HepG2 (cell line): ENCODE measurements at regions not wholly inside any gene's neighbourhood (a gene's known extent, or its start where the extent isn't known, plus 50 kb on each side); places are given as distances from the start of the nearest gene placed in this dataset.

ENCODE experiments used
- ATAC-seq: fragments of 200-7000 bp; cut with Tn5 transposase; 3 replicates; pipeline ENCODE4 v1.9.1; 2020; ENCODE audit warnings: mild to moderate bottlenecking, moderate library complexity
- BruUV-seq: library from RNA; stranded (reverse); fragments of 400-500 nt; replicated peaks from 2 replicates; lab custom pipeline; 2021; lab: Mats Ljungman, UMichigan
- CTCF ChIA-PET: fragments of 300-600 bp; formaldehyde crosslinking; extraction: SDS; loops from one replicate; lab custom pipeline; 2021; ENCODE audit warnings: low total read pairs, inconsistent platforms, low intra/inter-chr PET ratio; lab: Yijun Ruan, JAX
- POLR2A ChIA-PET: fragments of 350-600 bp; sonication (Branson Sonifier 250); formaldehyde crosslinking; loops from one replicate; lab custom pipeline; 2020; ENCODE audit warnings: antibody characterized with exemption, inconsistent platforms; lab: Yijun Ruan, JAX
- DNase-seq: peaks from one replicate; pipeline ENCODE4 v3.0.0-alpha.2; 2015; ENCODE audit warnings: low spot score
- FAIRE-seq: peaks from 3 replicates; lab custom pipeline; 2011; peaks lifted over from hg19 to GRCh38; lab: Jason Lieb, UNC
- H2AFZ ChIP-seq: one replicate; pipeline ENCODE4 v1.6.1; 2011; ENCODE audit warnings: low read length, inconsistent platforms
- H3K27ac ChIP-seq: fragments of 300-600 bp; 3 replicates; pipeline ENCODE4 v1.8.0; 2011; ENCODE audit warnings: mixed run types, mild to moderate bottlenecking, mixed read lengths, low read length, inconsistent platforms; ENCODE audit not compliant: insufficient read depth; ENCODE audit errors: extremely low read length
- H3K27me3 ChIP-seq, 2 experiments: fragments of 200-600 bp in 1 of 2; 2 replicates in 1 of 2; 3 replicates in 1 of 2; pipeline versions ENCODE4 v1.6.0 to v1.8.0; 2011; ENCODE audit warnings: low read length in 2 of 2, mild to moderate bottlenecking in 2 of 2, moderate library complexity in 2 of 2, inconsistent platforms in 1 of 2; ENCODE audit not compliant: insufficient read depth in 2 of 2, control insufficient read depth in 1 of 2
- H3K36me3 ChIP-seq, 2 experiments: fragments of 200-600 bp in 1 of 2; replicated peaks in 1 of 2; 2 replicates in 1 of 2; 3 replicates in 1 of 2; pipeline versions ENCODE4 v1.5.1 to v1.8.0; 2011; ENCODE audit warnings: low read length in 2 of 2, inconsistent platforms in 1 of 2; ENCODE audit not compliant: insufficient read depth in 2 of 2, control insufficient read depth in 1 of 2
- H3K4me1 ChIP-seq: 2 replicates; pipeline ENCODE4 v1.5.1; 2012; ENCODE audit warnings: low read length, inconsistent platforms; ENCODE audit not compliant: insufficient read depth
- H3K4me2 ChIP-seq: 2 replicates; pipeline ENCODE4 v1.6.0; 2011; ENCODE audit warnings: low read depth, low read length, inconsistent platforms
- H3K4me3 ChIP-seq, 3 experiments: fragments of 200-600 bp in 1 of 3; sonication (generic), shearing (Covaris generic) in 1 of 3; replicated peaks in 1 of 3; 2 replicates each; pipeline ENCODE4 v1.5.1; 2011 to 2016; ENCODE audit warnings: low read length in 3 of 3, inconsistent platforms in 2 of 3, low read depth in 2 of 3, mild to moderate bottlenecking in 2 of 3, control low read depth in 1 of 3, mixed read lengths in 1 of 3; ENCODE audit not compliant: insufficient read depth in 1 of 3
- H3K79me2 ChIP-seq: one replicate; pipeline ENCODE4 v1.6.1; 2011; ENCODE audit warnings: low read length, inconsistent platforms; ENCODE audit not compliant: insufficient read depth
- H3K9ac ChIP-seq: 2 replicates; pipeline ENCODE4 v1.6.0; 2011; ENCODE audit warnings: mild to moderate bottlenecking, low read depth, low read length, inconsistent platforms; ENCODE audit not compliant: insufficient read depth
- H3K9me3 ChIP-seq: 2 replicates; pipeline ENCODE4 v1.5.1; 2012; ENCODE audit warnings: mild to moderate bottlenecking, low read length
- H4K20me1 ChIP-seq: 2 replicates; pipeline ENCODE4 v1.6.0; 2011; ENCODE audit warnings: inconsistent platforms, mild to moderate bottlenecking, low read length, moderate library complexity; ENCODE audit not compliant: insufficient read depth
- FOSL2 ChIP-seq: sonication (generic); formaldehyde crosslinking; IDR thresholded peaks from 2 replicates; pipeline ENCODE4 v1.4.0; 2020; ENCODE audit warnings: missing genetic modification reagents
- GZF1 ChIP-seq: sonication (generic); formaldehyde crosslinking; IDR thresholded peaks from 2 replicates; pipeline ENCODE4 v1.5.1; 2020; ENCODE audit warnings: mild to moderate bottlenecking, missing genetic modification reagents
- HHEX ChIP-seq: IDR thresholded peaks from 2 replicates; pipeline ENCODE4 v1.6.1; 2016; ENCODE audit warnings: control low read depth
- SKI ChIP-seq: fragments of 450-650 bp; IDR thresholded peaks from one replicate; pipeline ENCODE4 v1.6.1; 2018; ENCODE audit warnings: mild to moderate bottlenecking; ENCODE audit not compliant: partially characterized antibody
- ZFP36L2 ChIP-seq: sonication (generic); formaldehyde crosslinking; IDR thresholded peaks from 2 replicates; pipeline ENCODE4 v1.4.0; 2020; ENCODE audit warnings: missing genetic modification reagents
- ZNF263 ChIP-seq: sonication (generic); formaldehyde crosslinking; IDR thresholded peaks from 2 replicates; pipeline ENCODE4 v1.4.0; 2020; ENCODE audit warnings: missing genetic modification reagents
- ZNF891 ChIP-seq: sonication (generic); formaldehyde crosslinking; IDR thresholded peaks from 2 replicates; pipeline ENCODE4 v1.5.0; 2020; ENCODE audit warnings: mild to moderate bottlenecking, missing genetic modification reagents
- WGBS: methylation state at CpG from one replicate; pipeline ENCODE4 v1.1.6; 2017; ENCODE audit warnings: low lambda C conversion rate; 5-methylcytosine and 5-hydroxymethylcytosine counted together
- in situ Hi-C: cut with HindIII; loops from 2 replicates; pipeline ENCODE4 v1.10.0; 2017; ENCODE audit warnings: low pct_unique_long_range_greater_than_20kb; ENCODE audit not compliant: extremely low pct_ligation_motif_present
- intact Hi-C: fragments of 100-400 bp; cut with micrococcal nuclease; formaldehyde crosslinking; loops from one replicate; pipeline ENCODE4 v1.10.0; 2022; ENCODE audit not compliant: unreplicated experiment
- TF ChIP-seq, protein P1 (sequence below): sonication (generic); formaldehyde crosslinking; IDR thresholded peaks from 2 replicates; pipeline ENCODE4 v1.4.0; 2020; ENCODE audit warnings: low read depth, missing genetic modification reagents
- TF ChIP-seq, protein P2 (sequence below): sonication (generic); formaldehyde crosslinking; IDR thresholded peaks from 2 replicates; pipeline ENCODE4 v1.5.1; 2020; ENCODE audit warnings: missing genetic modification reagents, mild to moderate bottlenecking, borderline replicate concordance
- TF ChIP-seq, protein P3 (sequence below): sonication (generic); formaldehyde crosslinking; IDR thresholded peaks from 2 replicates; pipeline ENCODE4 v1.8.0; 2022; ENCODE audit warnings: missing genetic modification reagents, mild to moderate bottlenecking, borderline replicate concordance
- TF ChIP-seq, protein P4 (sequence below): sonication (generic); formaldehyde crosslinking; IDR thresholded peaks from 2 replicates; pipeline ENCODE4 v1.4.0; 2020; ENCODE audit warnings: missing genetic modification reagents; ENCODE audit errors: not compliant biosample characterization
- TF ChIP-seq, protein P5 (sequence below): sonication (generic); formaldehyde crosslinking; IDR thresholded peaks from 2 replicates; pipeline ENCODE4 v1.4.0; 2020; ENCODE audit warnings: missing genetic modification reagents, borderline replicate concordance

DNA sequence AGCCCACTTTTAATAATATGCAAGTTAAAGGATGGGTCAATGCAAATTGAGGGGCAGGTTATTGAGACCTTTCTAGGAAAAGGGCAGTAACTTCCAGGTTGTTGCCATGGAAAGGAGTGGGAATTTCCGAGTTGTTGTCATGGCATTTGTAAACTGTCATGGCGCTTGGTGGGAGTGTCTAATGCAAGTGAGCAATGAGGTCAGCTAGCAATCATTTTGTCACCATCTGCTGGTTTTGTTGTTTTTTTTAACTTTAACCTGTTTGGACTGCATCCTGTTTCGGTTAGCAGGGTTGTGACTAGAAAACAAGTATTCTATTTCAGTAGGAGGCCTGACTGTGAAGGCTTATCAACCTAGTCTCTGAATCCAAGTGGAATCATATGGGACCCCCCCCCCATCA, 85.8 kb upstream of the TSPAN11 start:
- no peak overlapping the region for H3K4me2 ChIP-seq
- no peaks in the 10 kb centered on the region; a peak in 1 of 5 replicates for H3K36me3 ChIP-seq
- peaks cover 0 to 16% of the 10 kb centered on the region in 2 experiments; a peak in 2 of 5 replicates for H3K27me3 ChIP-seq
- no peaks in the 10 kb centered on the region for H3K9me3 ChIP-seq
- no peak overlapping the region for H2AFZ ChIP-seq
- intact Hi-C loops, result loop anchor here (10.0 kb wide), 2 partner anchors 1286 to 1766 kb away; no protein-coding TSS in a partner anchor
- FAIRE-seq (no peak), ATAC-seq (no peak), DNase-seq (no peak)
- H3K4me1 ChIP-seq, result no peaks in the 10 kb centered on the region
- 57% methylated on average over 3 of the region's 3 CpGs for WGBS
- no peak overlapping the region for H3K4me3 ChIP-seq
- no TSS peak for BruUV-seq
- no peaks in the 10 kb centered on the region for H4K20me1 ChIP-seq
- H3K27ac ChIP-seq, result no peak overlapping the region
- POLR2A ChIA-PET, result no interaction called here
- TF ChIP-seq, protein P1, sequence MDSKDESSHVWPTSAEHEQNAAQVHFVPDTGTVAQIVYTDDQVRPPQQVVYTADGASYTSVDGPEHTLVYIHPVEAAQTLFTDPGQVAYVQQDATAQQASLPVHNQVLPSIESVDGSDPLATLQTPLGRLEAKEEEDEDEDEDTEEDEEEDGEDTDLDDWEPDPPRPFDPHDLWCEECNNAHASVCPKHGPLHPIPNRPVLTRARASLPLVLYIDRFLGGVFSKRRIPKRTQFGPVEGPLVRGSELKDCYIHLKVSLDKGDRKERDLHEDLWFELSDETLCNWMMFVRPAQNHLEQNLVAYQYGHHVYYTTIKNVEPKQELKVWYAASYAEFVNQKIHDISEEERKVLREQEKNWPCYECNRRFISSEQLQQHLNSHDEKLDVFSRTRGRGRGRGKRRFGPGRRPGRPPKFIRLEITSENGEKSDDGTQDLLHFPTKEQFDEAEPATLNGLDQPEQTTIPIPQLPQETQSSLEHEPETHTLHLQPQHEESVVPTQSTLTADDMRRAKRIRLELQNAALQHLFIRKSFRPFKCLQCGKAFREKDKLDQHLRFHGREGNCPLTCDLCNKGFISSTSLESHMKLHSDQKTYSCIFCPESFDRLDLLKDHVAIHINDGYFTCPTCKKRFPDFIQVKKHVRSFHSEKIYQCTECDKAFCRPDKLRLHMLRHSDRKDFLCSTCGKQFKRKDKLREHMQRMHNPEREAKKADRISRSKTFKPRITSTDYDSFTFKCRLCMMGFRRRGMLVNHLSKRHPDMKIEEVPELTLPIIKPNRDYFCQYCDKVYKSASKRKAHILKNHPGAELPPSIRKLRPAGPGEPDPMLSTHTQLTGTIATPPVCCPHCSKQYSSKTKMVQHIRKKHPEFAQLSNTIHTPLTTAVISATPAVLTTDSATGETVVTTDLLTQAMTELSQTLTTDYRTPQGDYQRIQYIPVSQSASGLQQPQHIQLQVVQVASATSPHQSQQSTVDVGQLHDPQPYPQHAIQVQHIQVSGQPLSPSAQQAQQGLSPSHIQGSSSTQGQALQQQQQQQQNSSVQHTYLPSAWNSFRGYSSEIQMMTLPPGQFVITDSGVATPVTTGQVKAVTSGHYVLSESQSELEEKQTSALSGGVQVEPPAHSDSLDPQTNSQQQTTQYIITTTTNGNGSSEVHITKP (CRISPR knock-in tag), result no peak
- TF ChIP-seq ZNF263 (CRISPR knock-in tag) (no peak), HHEX (no peak), ZFP36L2 (CRISPR knock-in tag) (no peak), FOSL2 (CRISPR knock-in tag) (no peak), ZNF891 (CRISPR knock-in tag) (no peak), GZF1 (no peak), SKI (no peak)
- TF ChIP-seq, protein P2, sequence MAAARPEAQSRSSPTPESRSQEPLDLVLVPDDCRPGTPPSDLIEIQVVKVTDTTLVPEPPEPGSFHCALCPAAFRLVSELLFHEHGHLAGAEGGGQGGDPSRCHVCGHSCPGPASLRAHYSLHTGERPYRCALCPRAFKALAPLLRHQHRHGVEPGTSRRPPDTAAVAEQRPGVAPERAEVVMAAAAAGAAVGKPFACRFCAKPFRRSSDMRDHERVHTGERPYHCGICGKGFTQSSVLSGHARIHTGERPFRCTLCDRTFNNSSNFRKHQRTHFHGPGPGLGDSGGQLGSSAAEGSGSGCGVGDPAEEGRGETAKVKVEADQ, result no peak
- TF ChIP-seq, protein P3, sequence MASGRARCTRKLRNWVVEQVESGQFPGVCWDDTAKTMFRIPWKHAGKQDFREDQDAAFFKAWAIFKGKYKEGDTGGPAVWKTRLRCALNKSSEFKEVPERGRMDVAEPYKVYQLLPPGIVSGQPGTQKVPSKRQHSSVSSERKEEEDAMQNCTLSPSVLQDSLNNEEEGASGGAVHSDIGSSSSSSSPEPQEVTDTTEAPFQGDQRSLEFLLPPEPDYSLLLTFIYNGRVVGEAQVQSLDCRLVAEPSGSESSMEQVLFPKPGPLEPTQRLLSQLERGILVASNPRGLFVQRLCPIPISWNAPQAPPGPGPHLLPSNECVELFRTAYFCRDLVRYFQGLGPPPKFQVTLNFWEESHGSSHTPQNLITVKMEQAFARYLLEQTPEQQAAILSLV, result no peak
- TF ChIP-seq, protein P4, sequence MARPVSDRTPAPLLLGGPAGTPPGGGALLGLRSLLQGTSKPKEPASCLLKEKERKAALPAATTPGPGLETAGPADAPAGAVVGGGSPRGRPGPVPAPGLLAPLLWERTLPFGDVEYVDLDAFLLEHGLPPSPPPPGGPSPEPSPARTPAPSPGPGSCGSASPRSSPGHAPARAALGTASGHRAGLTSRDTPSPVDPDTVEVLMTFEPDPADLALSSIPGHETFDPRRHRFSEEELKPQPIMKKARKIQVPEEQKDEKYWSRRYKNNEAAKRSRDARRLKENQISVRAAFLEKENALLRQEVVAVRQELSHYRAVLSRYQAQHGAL (CRISPR knock-in tag), result no peak
- TF ChIP-seq, protein P5, sequence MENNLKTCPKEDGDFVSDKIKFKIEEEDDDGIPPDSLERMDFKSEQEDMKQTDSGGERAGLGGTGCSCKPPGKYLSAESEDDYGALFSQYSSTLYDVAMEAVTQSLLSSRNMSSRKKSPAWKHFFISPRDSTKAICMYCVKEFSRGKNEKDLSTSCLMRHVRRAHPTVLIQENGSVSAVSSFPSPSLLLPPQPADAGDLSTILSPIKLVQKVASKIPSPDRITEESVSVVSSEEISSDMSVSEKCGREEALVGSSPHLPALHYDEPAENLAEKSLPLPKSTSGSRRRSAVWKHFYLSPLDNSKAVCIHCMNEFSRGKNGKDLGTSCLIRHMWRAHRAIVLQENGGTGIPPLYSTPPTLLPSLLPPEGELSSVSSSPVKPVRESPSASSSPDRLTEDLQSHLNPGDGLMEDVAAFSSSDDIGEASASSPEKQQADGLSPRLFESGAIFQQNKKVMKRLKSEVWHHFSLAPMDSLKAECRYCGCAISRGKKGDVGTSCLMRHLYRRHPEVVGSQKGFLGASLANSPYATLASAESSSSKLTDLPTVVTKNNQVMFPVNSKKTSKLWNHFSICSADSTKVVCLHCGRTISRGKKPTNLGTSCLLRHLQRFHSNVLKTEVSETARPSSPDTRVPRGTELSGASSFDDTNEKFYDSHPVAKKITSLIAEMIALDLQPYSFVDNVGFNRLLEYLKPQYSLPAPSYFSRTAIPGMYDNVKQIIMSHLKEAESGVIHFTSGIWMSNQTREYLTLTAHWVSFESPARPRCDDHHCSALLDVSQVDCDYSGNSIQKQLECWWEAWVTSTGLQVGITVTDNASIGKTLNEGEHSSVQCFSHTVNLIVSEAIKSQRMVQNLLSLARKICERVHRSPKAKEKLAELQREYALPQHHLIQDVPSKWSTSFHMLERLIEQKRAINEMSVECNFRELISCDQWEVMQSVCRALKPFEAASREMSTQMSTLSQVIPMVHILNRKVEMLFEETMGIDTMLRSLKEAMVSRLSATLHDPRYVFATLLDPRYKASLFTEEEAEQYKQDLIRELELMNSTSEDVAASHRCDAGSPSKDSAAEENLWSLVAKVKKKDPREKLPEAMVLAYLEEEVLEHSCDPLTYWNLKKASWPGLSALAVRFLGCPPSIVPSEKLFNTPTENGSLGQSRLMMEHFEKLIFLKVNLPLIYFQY (CRISPR knock-in tag), result no peak
- no peaks in the 10 kb centered on the region for H3K79me2 ChIP-seq
- no peak overlapping the region for H3K9ac ChIP-seq
- in situ Hi-C loops, result loop anchor here (25.0 kb wide), 1 partner anchor 1303 kb away; no protein-coding TSS in a partner anchor
- CTCF ChIA-PET, result no interaction called here
